ENCODE measurements at regions not wholly inside any gene's neighbourhood (a gene's known extent, or its start where the extent isn't known, plus 50 kb on each side); places are given as distances from the start of the nearest gene placed in this dataset.

GRCh38 chr6:33950472-33950881, 146.7 kb upstream of the MLN start:
- ATAC-seq (no peak), DNase-seq (no peak)
- no peaks in the 10 kb centered on the region for H3K9me3 ChIP-seq
- H3K27me3 ChIP-seq (ENCODE audit: insufficient read depth in 3 of 3, low read length in 2 of 3): peaks cover 0 to 10% (median 0%) of the 10 kb centered on the region in 3 donors
- no peaks in the 10 kb centered on the region for H3K4me1 ChIP-seq
- intact Hi-C loops (cut with DNase I): no loop called here
- whole genome bisulfite sequencing, 3 donors: 67 to 83% (median 77%) methylated on average over 2 of the region's 2 CpGs
- H3K36me3 ChIP-seq (ENCODE audit: insufficient read depth in 1 of 2, low read depth in 1 of 2): no peaks in the 10 kb centered on the region
- no peak overlapping the region for H3K27ac ChIP-seq
- no peak for TF ChIP-seq CTCF (IDR thresholded peaks at IDR 0.05)
- H3K4me3 ChIP-seq: no peak overlapping the region

GRCh38 chr6:33949877-33950435, 146.2 kb upstream of the MLN start:
- Histone ChIP-seq H3K4me1 (no peaks in the 10 kb centered on the region), H3K36me3 (ENCODE audit: insufficient read depth in 1 of 2, low read depth in 1 of 2) (no peaks in the 10 kb centered on the region), H3K9me3 (no peaks in the 10 kb centered on the region), H3K27ac (no peak overlapping the region), H3K27me3 (ENCODE audit: insufficient read depth in 3 of 3, low read length in 2 of 3) (peaks cover 0 to 10% (median 0%) of the 10 kb centered on the region in 3 donors), H3K4me3 (no peak overlapping the region)
- ATAC-seq: no peak
- 86 to 92% (median 86%) methylated on average over 9 of the region's 9 CpGs for WGBS, 3 donors
- TF ChIP-seq CTCF (IDR thresholded peaks at IDR 0.05): no peak
- no peak for DNase-seq
- intact Hi-C loops (cut with DNase I): no loop called here

- no peak for TF ChIP-seq CTCF (IDR thresholded peaks at IDR 0.05)
- intact Hi-C loops (cut with DNase I): no loop called here
- Histone ChIP-seq H3K9me3 (no peaks in the 10 kb centered on the region), H3K4me3 (no peak overlapping the region), H3K27ac (no peak overlapping the region), H3K4me1 (no peaks in the 10 kb centered on the region), H3K36me3 (ENCODE audit: insufficient read depth in 1 of 2, low read depth in 1 of 2) (no peaks in the 10 kb centered on the region), H3K27me3 (ENCODE audit: insufficient read depth in 3 of 3, low read length in 2 of 3) (peaks cover 0 to 15% (median 0%) of the 10 kb centered on the region in 3 donors)
- 70 to 81% (median 79%) methylated on average over 5 of the region's 5 CpGs for WGBS, 3 donors
- no peak for DNase-seq
- ATAC-seq: no peak
These were observed 145.3 kb upstream of the MLN start for GRCh38 chr6:33949111-33949510.

DNA sequence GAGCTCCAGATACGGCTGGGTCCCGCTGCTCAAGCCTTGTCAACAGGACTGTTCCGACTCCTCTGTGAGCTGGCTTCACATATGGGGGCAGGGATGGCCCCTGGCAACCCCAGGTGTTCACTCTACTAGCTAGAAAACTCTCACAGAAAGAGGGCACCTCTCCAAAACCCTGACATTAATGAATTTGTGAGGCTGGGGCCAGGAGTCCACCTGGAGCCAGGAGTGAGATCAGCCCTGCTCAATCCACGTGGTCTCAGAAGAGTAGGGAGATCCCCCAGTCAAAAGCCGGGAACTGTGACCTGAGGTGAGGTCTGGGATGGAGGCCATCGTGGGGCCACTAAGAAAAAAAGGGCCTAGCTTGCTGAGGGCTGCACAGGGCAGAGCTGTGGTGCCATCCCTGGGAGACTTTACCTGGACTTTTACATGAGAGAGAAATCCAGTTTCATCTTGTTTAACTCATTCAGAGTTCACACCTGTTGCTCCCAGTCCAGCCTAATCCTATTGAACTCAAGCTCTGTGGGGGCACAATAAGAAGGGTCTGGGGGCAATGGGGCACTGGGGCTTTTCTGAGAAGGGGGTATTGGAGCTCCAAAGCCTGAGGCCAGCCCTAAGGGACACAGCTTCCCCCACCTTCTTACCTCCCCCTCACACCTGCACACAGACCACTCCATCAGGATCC, 144.3 kb upstream of the MLN start:
- ATAC-seq (no peak), DNase-seq (no peak)
- Histone ChIP-seq H3K4me1 (no peaks in the 10 kb centered on the region), H3K27me3 (ENCODE audit: insufficient read depth in 3 of 3, low read length in 2 of 3) (peaks cover 0 to 20% (median 0%) of the 10 kb centered on the region in 3 donors), H3K9me3 (no peaks in the 10 kb centered on the region), H3K27ac (no peak overlapping the region), H3K36me3 (ENCODE audit: insufficient read depth in 1 of 2, low read depth in 1 of 2) (no peaks in the 10 kb centered on the region), H3K4me3 (no peak overlapping the region)
- no peak for TF ChIP-seq CTCF (IDR thresholded peaks at IDR 0.05)
- WGBS, 3 donors: 79 to 84% (median 82%) methylated on average over 6 of the region's 6 CpGs
- intact Hi-C loops (cut with DNase I): no loop called here

Measured in psoas muscle (tissue), 7 donors.